CD4-positive, alpha-beta T cell treated with Interferon gamma for 1 hour (primary cell): ENCODE measurements at regions not wholly inside any gene's neighbourhood (a gene's known extent, or its start where the extent isn't known, plus 50 kb on each side); places are given as distances from the start of the nearest gene placed in this dataset.
A peak's percentile ranks its signal among the peaks of the same experiment; 100 is the strongest.

Source experiments
- DNase-seq: peaks from one replicate; pipeline ENCODE4 v3.0.0-alpha.2; 2020

- DNase-seq: no peak
Observed at GRCh38 chr15:93214106-93214505, 125.1 kb upstream of the RGMA start.

GRCh38 chr15:93213281-93213680 is 124.3 kb upstream of the RGMA start:
- DNase-seq: no peak

- no peak for DNase-seq
Observed at GRCh38 chr15:93212578-93212977, 123.6 kb upstream of the RGMA start.

GRCh38 chr15:93210995-93211394 is 122.0 kb upstream of the RGMA start:
- no peak for DNase-seq

- DNase-seq: no peak
Observed at GRCh38 chr15:93209690-93210445, 120.9 kb upstream of the RGMA start.

- no peak for DNase-seq
Observed at GRCh38 chr15:93206893-93207292, 117.9 kb upstream of the RGMA start.

GRCh38 chr15:93205413-93205812 is 116.4 kb upstream of the RGMA start:
- DNase-seq: no peak

- no peak for DNase-seq
Observed at GRCh38 chr15:93203036-93203435, 114.0 kb upstream of the RGMA start.

GRCh38 chr15:93202405-93202804 is 113.4 kb upstream of the RGMA start:
- no peak for DNase-seq

GRCh38 chr15:93201940-93202339 is 112.9 kb upstream of the RGMA start:
- no peak for DNase-seq

GRCh38 chr15:93200837-93201226 is 111.8 kb upstream of the RGMA start:
- no peak for DNase-seq

- DNase-seq: no peak
Observed at GRCh38 chr15:93200081-93200836, 111.2 kb upstream of the RGMA start.

- DNase-seq: no peak
Observed at GRCh38 chr15:93196135-93196670, 107.2 kb upstream of the RGMA start.

- DNase-seq: no peak
Observed at GRCh38 chr15:93195109-93195508, 106.1 kb upstream of the RGMA start.

- no peak for DNase-seq
Observed at GRCh38 chr15:93190238-93190637, 101.2 kb upstream of the RGMA start.

GRCh38 chr15:93189561-93189960 is 100.5 kb upstream of the RGMA start:
- DNase-seq: no peak

- no peak for DNase-seq
Observed at GRCh38 chr15:93188236-93188635, 99.2 kb upstream of the RGMA start.

- DNase-seq: no peak
Observed at GRCh38 chr15:93185796-93186195, 96.8 kb upstream of the RGMA start.

GRCh38 chr15:93182703-93183205 is 93.7 kb upstream of the RGMA start:
- no peak for DNase-seq

- no peak for DNase-seq
Observed at GRCh38 chr15:93180656-93181055, 91.6 kb upstream of the RGMA start.

- no peak for DNase-seq
Observed at GRCh38 chr15:93180128-93180527, 91.1 kb upstream of the RGMA start.

GRCh38 chr15:93179700-93180102 is 90.7 kb upstream of the RGMA start:
- DNase-seq: no peak

- DNase-seq: peak; percentile 57
Observed at GRCh38 chr15:93179072-93179471, 90.1 kb upstream of the RGMA start.

- DNase-seq: no peak
Observed at GRCh38 chr15:93178371-93178770, 89.4 kb upstream of the RGMA start.
